Stomach (tissue), 4 donors: ENCODE measurements at regions not wholly inside any gene's neighbourhood (a gene's known extent, or its start where the extent isn't known, plus 50 kb on each side); places are given as distances from the start of the nearest gene placed in this dataset.

Experiments used
- CTCF ChIP-seq, 7 experiments: fragments of 450-650 bp in 4 of 7; fragments of 200-600 bp in 3 of 7; sonication (generic) in 3 of 7; IDR thresholded peaks; one replicate each; pipeline ENCODE4 v1.5.1; 2016 to 2019; ENCODE audit warnings: antibody characterized with exemption in 7 of 7, control low read depth in 2 of 7, mild to moderate bottlenecking in 1 of 7
- EP300 ChIP-seq: sonication (generic); formaldehyde crosslinking; IDR thresholded peaks from one replicate; pipeline ENCODE4 v1.6.1; 2017; ENCODE audit warnings: antibody characterized with exemption
- POLR2A ChIP-seq, 4 donors: fragments of 450-650 bp; IDR thresholded peaks; one replicate each; pipeline ENCODE4 v1.6.1; 2016; ENCODE audit warnings: antibody characterized with exemption in 4 of 4, control low read depth in 2 of 4, mild to moderate bottlenecking in 1 of 4, moderate library complexity in 1 of 4
- POLR2AphosphoS5 ChIP-seq, 3 donors: sonication (generic); formaldehyde crosslinking; IDR thresholded peaks; one replicate each; pipeline ENCODE4 v1.6.1; 2016; ENCODE audit warnings: antibody characterized with exemption in 3 of 3

- TF ChIP-seq EP300 (no peak), CTCF (IDR thresholded peaks at IDR 0.05) (peak in 3 of 7 experiments; percentile 30 to 60 (median 53)), POLR2A (IDR thresholded peaks at IDR 0.05) (no peak), POLR2AphosphoS5 (IDR thresholded peaks at IDR 0.05) (no peak)
These were observed 233.0 kb downstream of the RWDD3 start for GRCh38 chr1:95467036-95467435.
